Prostate gland (tissue), 2 donors: ENCODE measurements at regions not wholly inside any gene's neighbourhood (a gene's known extent, or its start where the extent isn't known, plus 50 kb on each side); places are given as distances from the start of the nearest gene placed in this dataset.

ENCODE experiments used
- POLR2A ChIP-seq: fragments of 450-650 bp; IDR thresholded peaks from one replicate; pipeline ENCODE4 v1.6.1; 2016; ENCODE audit warnings: antibody characterized with exemption, mild to moderate bottlenecking
- POLR2AphosphoS5 ChIP-seq: sonication (generic); formaldehyde crosslinking; IDR thresholded peaks from one replicate; pipeline ENCODE4 v1.6.1; 2017; ENCODE audit warnings: antibody characterized with exemption
- TF ChIP-seq, protein P1 (sequence below), 4 experiments: fragments of 200-600 bp in 2 of 4; fragments of 450-650 bp in 2 of 4; sonication (generic) in 2 of 4; IDR thresholded peaks; 1 replicate in 3 of 4; 2 replicates in 1 of 4; pipeline ENCODE4 v1.5.1; 2016 to 2019; ENCODE audit warnings: antibody characterized with exemption in 4 of 4, mild to moderate bottlenecking in 2 of 4, moderate library complexity in 2 of 4

DNA sequence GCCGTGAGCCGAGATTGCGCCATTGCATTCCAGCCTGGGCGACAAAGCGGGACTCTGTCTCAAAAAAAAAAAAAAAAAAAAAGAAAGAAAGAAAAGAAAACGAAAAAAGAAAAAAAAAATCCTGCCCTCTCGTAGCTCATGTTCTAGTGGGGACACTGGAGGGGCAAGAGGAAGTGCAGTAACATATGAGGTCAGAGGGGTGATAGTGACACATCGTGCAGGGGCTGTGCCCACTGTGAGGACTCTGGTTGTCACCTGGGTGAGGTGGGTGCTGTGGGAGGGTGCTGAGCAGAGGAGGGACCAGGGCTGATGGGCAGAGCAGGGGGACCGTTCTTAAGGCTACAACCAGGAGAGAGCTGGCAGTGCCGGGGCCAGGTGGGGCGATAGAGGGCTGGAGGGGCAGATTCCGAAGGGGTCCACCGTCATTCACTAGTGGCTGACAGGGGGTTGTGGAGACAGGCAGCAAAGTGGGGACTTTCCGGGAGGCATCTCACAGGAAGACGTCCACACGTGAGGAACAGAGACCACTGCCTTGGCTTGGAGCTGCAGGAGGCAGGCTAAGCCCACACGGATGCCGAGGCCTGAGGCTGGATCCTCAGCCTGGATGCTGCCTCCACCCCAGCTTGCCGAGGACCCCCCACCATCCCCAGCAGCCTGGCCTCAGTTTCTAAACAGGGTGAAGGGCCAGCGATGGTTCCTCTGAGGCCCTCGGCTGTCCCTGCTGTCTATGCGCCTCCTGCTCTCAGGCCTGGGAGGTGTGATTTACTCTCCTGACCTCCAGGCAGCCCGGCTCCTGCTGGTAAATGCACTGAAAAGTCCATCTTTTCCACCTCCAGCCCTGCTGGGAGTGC is 154.3 kb upstream of the IQSEC1 start:
- TF ChIP-seq POLR2A, result no peak
- TF ChIP-seq, protein P1, sequence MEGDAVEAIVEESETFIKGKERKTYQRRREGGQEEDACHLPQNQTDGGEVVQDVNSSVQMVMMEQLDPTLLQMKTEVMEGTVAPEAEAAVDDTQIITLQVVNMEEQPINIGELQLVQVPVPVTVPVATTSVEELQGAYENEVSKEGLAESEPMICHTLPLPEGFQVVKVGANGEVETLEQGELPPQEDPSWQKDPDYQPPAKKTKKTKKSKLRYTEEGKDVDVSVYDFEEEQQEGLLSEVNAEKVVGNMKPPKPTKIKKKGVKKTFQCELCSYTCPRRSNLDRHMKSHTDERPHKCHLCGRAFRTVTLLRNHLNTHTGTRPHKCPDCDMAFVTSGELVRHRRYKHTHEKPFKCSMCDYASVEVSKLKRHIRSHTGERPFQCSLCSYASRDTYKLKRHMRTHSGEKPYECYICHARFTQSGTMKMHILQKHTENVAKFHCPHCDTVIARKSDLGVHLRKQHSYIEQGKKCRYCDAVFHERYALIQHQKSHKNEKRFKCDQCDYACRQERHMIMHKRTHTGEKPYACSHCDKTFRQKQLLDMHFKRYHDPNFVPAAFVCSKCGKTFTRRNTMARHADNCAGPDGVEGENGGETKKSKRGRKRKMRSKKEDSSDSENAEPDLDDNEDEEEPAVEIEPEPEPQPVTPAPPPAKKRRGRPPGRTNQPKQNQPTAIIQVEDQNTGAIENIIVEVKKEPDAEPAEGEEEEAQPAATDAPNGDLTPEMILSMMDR (IDR thresholded peaks at IDR 0.05), result no peak
- no peak for TF ChIP-seq POLR2AphosphoS5
